H1 (cell line): ENCODE measurements at regions not wholly inside any gene's neighbourhood (a gene's known extent, or its start where the extent isn't known, plus 50 kb on each side); places are given as distances from the start of the nearest gene placed in this dataset.

Experiments
- CTCF ChIA-PET: fragments of 300-600 bp; sonication (Branson Sonifier 250); formaldehyde crosslinking; loops from one replicate; lab custom pipeline; 2021; ENCODE audit not compliant: partially characterized antibody; lab: Charles Lee
- POLR2A ChIA-PET: fragments of 300-600 bp; sonication (Branson Sonifier 250); formaldehyde crosslinking; loops from one replicate; lab custom pipeline; 2021; ENCODE audit warnings: inconsistent platforms; ENCODE audit not compliant: partially characterized antibody; lab: Charles Lee
- DNase-seq, 2 experiments: peaks; one replicate each; pipeline versions ENCODE4 v3.0.0 to v3.0.0-alpha.2; 2010 to 2022; ENCODE audit warnings: low spot score in 2 of 2, low read depth in 1 of 2, mixed read lengths in 1 of 2
- FAIRE-seq: peaks from 2 replicates; lab custom pipeline; 2011; peaks lifted over from hg19 to GRCh38; lab: Jason Lieb, UNC
- H2AFZ ChIP-seq: 2 replicates; pipeline ENCODE4 v1.8.1; 2012; ENCODE audit warnings: low read length, inconsistent platforms
- H2AK5ac ChIP-seq: 2 replicates; pipeline ENCODE4 v1.6.1; 2013; ENCODE audit warnings: low read depth, low read length
- H2BK120ac ChIP-seq: replicated peaks from 2 replicates; pipeline ENCODE3; 2013; ENCODE audit warnings: low read depth, low read length, inconsistent platforms
- H2BK12ac ChIP-seq: 2 replicates; pipeline ENCODE4 v1.6.1; 2013; ENCODE audit warnings: low read depth, low read length
- H2BK15ac ChIP-seq: 2 replicates; pipeline ENCODE4 v1.6.1; 2013; ENCODE audit warnings: low read length
- H2BK20ac ChIP-seq: 2 replicates; pipeline ENCODE4 v1.6.1; 2013; ENCODE audit warnings: low read length
- H2BK5ac ChIP-seq: 2 replicates; pipeline ENCODE4 v1.6.1; 2013; ENCODE audit warnings: low read depth, low read length
- H3K14ac ChIP-seq: 2 replicates; pipeline ENCODE4 v1.6.1; 2013; ENCODE audit warnings: inconsistent platforms; ENCODE audit not compliant: insufficient read length
- H3K18ac ChIP-seq: 2 replicates; pipeline ENCODE4 v1.6.1; 2013; ENCODE audit warnings: low read length; ENCODE audit errors: extremely low read depth
- H3K23ac ChIP-seq: 2 replicates; pipeline ENCODE4 v1.6.1; 2013; ENCODE audit warnings: inconsistent platforms; ENCODE audit not compliant: insufficient read length
- H3K23me2 ChIP-seq: 2 replicates; pipeline ENCODE4 v1.6.1; 2013; ENCODE audit warnings: low read depth, low read length
- H3K27ac ChIP-seq: 2 replicates; pipeline ENCODE4 v1.6.1; 2011; ENCODE audit warnings: low read depth, low read length, inconsistent platforms
- H3K27me3 ChIP-seq, 4 experiments: replicated peaks in 1 of 4; 1 replicate in 1 of 4; 2 replicates in 3 of 4; pipeline versions ENCODE4 v1.6.1 to v1.8.1; 2011 to 2013; ENCODE audit warnings: low read length in 3 of 4, mild to moderate bottlenecking in 3 of 4, inconsistent platforms in 2 of 4, mixed read lengths in 2 of 4, moderate library complexity in 1 of 4; ENCODE audit not compliant: control insufficient read depth in 3 of 4, insufficient read depth in 3 of 4; ENCODE audit errors: extremely low read depth in 1 of 4
- H3K36me3 ChIP-seq, 4 experiments: 2 replicates each; pipeline versions ENCODE4 v1.6.1 to v1.8.1; 2011 to 2013; ENCODE audit warnings: mild to moderate bottlenecking in 4 of 4, low read length in 3 of 4, moderate library complexity in 2 of 4, control low read depth in 1 of 4, inconsistent platforms in 1 of 4; ENCODE audit not compliant: insufficient read depth in 4 of 4, control insufficient read depth in 2 of 4
- H3K4ac ChIP-seq: replicated peaks from 2 replicates; pipeline ENCODE3; 2013; ENCODE audit warnings: low read length, low read depth, mixed read lengths, inconsistent platforms; ENCODE audit not compliant: insufficient read length
- H3K4me1 ChIP-seq, 4 experiments: replicated peaks in 1 of 4; 1 replicate in 1 of 4; 2 replicates in 3 of 4; pipeline versions ENCODE4 v1.6.1 to v1.8.1; 2011 to 2013; ENCODE audit warnings: low read length in 3 of 4, inconsistent platforms in 2 of 4, mixed read lengths in 1 of 4; ENCODE audit not compliant: insufficient read depth in 4 of 4, control insufficient read depth in 3 of 4
- H3K4me2 ChIP-seq, 2 experiments: 2 replicates each; pipeline versions ENCODE4 v1.6.1 to v1.8.1; 2011 to 2013; ENCODE audit warnings: low read depth in 2 of 2, low read length in 2 of 2, control low read depth in 1 of 2, inconsistent platforms in 1 of 2, mild to moderate bottlenecking in 1 of 2; ENCODE audit not compliant: insufficient read depth in 1 of 2
- H3K4me3 ChIP-seq, 4 experiments: fragments of 200-600, 300-600 bp in 1 of 4; sonication (generic), shearing (Covaris generic), sonication (Bioruptor Twin) in 1 of 4; 2 replicates each; pipeline versions ENCODE4 v1.5.1 to v1.8.1; 2011 to 2016; ENCODE audit warnings: low read length in 4 of 4, low read depth in 3 of 4, control low read depth in 2 of 4, inconsistent platforms in 2 of 4, mild to moderate bottlenecking in 2 of 4, mixed read lengths in 1 of 4, moderate library complexity in 1 of 4; ENCODE audit not compliant: insufficient read depth in 2 of 4; ENCODE audit errors: extremely low read depth in 1 of 4
- H3K56ac ChIP-seq: replicated peaks from 2 replicates; pipeline ENCODE3; 2013; ENCODE audit warnings: low read depth, mild to moderate bottlenecking, mixed read lengths, low read length, inconsistent platforms; ENCODE audit not compliant: insufficient read length
- H3K79me1 ChIP-seq: 2 replicates; pipeline ENCODE4 v1.6.1; 2013; ENCODE audit warnings: low read depth, low read length, control low read depth
- H3K79me2 ChIP-seq, 2 experiments: 2 replicates each; pipeline versions ENCODE4 v1.6.1 to v1.8.1; 2012 to 2013; ENCODE audit warnings: low read length in 2 of 2, mild to moderate bottlenecking in 2 of 2, inconsistent platforms in 1 of 2; ENCODE audit not compliant: insufficient read depth in 2 of 2, control insufficient read depth in 1 of 2
- H3K9ac ChIP-seq, 4 experiments: replicated peaks in 1 of 4; 1 replicate in 1 of 4; 2 replicates in 3 of 4; pipeline versions ENCODE4 v1.6.1 to v1.8.1; 2011 to 2013; ENCODE audit warnings: low read depth in 3 of 4, low read length in 3 of 4, control low read depth in 2 of 4, mild to moderate bottlenecking in 2 of 4, moderate library complexity in 2 of 4, inconsistent platforms in 1 of 4; ENCODE audit errors: extremely low read depth in 1 of 4
- H3K9me3 ChIP-seq, 2 experiments: 2 replicates each; pipeline versions ENCODE4 v1.6.1 to v1.8.1; 2012 to 2013; ENCODE audit warnings: mild to moderate bottlenecking in 2 of 2, moderate library complexity in 2 of 2, control low read depth in 1 of 2, inconsistent platforms in 1 of 2, low read depth in 1 of 2, low read length in 1 of 2, mixed read lengths in 1 of 2; ENCODE audit not compliant: insufficient read depth in 2 of 2
- H4K20me1 ChIP-seq, 2 experiments: replicated peaks in 1 of 2; 2 replicates each; pipeline versions ENCODE3 to v1.8.1; 2011 to 2013; ENCODE audit warnings: inconsistent platforms in 2 of 2, low read length in 2 of 2, mild to moderate bottlenecking in 1 of 2; ENCODE audit not compliant: insufficient read depth in 2 of 2, control insufficient read depth in 1 of 2
- H4K5ac ChIP-seq: 2 replicates; pipeline ENCODE4 v1.6.1; 2013; ENCODE audit warnings: low read length, low read depth, mixed read lengths, inconsistent platforms; ENCODE audit not compliant: insufficient read length
- H4K8ac ChIP-seq: 2 replicates; pipeline ENCODE4 v1.8.0; 2013; ENCODE audit warnings: mild to moderate bottlenecking, moderate library complexity, low read length, inconsistent platforms; ENCODE audit not compliant: insufficient read depth; ENCODE audit errors: extremely low read depth
- H4K91ac ChIP-seq: replicated peaks from 2 replicates; pipeline ENCODE3; 2013; ENCODE audit warnings: low read length, mixed read lengths, inconsistent platforms; ENCODE audit not compliant: insufficient read length
- BCL11A ChIP-seq, 2 experiments: IDR thresholded peaks; one replicate each; pipeline ENCODE4 v1.6.1; 2011; ENCODE audit warnings: low read depth in 2 of 2, low read length in 2 of 2, mild to moderate bottlenecking in 2 of 2
- CTBP2 ChIP-seq: IDR thresholded peaks from 2 replicates; pipeline ENCODE4 v1.7.0; 2011; ENCODE audit warnings: borderline replicate concordance, mild to moderate bottlenecking, moderate library complexity, mixed read lengths, low read length; ENCODE audit not compliant: insufficient read depth, insufficient read length
- EZH2 ChIP-seq: fragments of 200-600 bp; sonication (generic); IDR thresholded peaks from 2 replicates; pipeline ENCODE4 v1.7.1; 2012; ENCODE audit warnings: low read depth, mild to moderate bottlenecking, moderate library complexity, low read length, inconsistent platforms; ENCODE audit not compliant: severe bottlenecking
- NRF1 ChIP-seq: IDR thresholded peaks from 2 replicates; pipeline ENCODE4 v1.6.1; 2011; ENCODE audit warnings: mild to moderate bottlenecking, low read depth, low read length, improper control_type of control experiment
- POU5F1 ChIP-seq: IDR thresholded peaks from 2 replicates; pipeline ENCODE4 v1.6.1; 2011; ENCODE audit warnings: low read depth, mild to moderate bottlenecking, low read length, moderate library complexity
- RBBP5 ChIP-seq: IDR thresholded peaks from 2 replicates; pipeline ENCODE4 v1.7.1; 2012; ENCODE audit warnings: low read depth, mild to moderate bottlenecking, inconsistent platforms, low read length, moderate library complexity, borderline replicate concordance
- whole genome bisulfite sequencing, 2 experiments: shearing (Covaris generic) in 1 of 2; methylation state at CpG; one replicate each; pipeline versions ENCODE4 v1.1.6 to v1.1.7; 2013 to 2015; ENCODE audit warnings: low lambda C conversion rate in 2 of 2, mixed read lengths in 2 of 2, inconsistent platforms in 1 of 2, low coverage in 1 of 2, missing lambda C conversion rate in 1 of 2; ENCODE audit not compliant: insufficient replicate concordance in 2 of 2, insufficient coverage in 1 of 2, insufficient read length in 1 of 2; ENCODE audit errors: extremely low coverage in 1 of 2, missing lambda C conversion rate in 1 of 2; 5-methylcytosine and 5-hydroxymethylcytosine counted together
- TF ChIP-seq, protein P1 (sequence below): IDR thresholded peaks from 2 replicates; pipeline ENCODE4 v1.6.1; 2012; ENCODE audit warnings: inconsistent platforms
- TF ChIP-seq, protein P2 (sequence below): IDR thresholded peaks from 2 replicates; pipeline ENCODE4 v1.6.1; 2011; ENCODE audit warnings: low read length, improper control_type of control experiment
- TF ChIP-seq, protein P3 (sequence below): IDR thresholded peaks from 2 replicates; pipeline ENCODE4 v1.6.1; 2011; ENCODE audit warnings: low read depth, mild to moderate bottlenecking, low read length; ENCODE audit not compliant: insufficient read depth

DNA sequence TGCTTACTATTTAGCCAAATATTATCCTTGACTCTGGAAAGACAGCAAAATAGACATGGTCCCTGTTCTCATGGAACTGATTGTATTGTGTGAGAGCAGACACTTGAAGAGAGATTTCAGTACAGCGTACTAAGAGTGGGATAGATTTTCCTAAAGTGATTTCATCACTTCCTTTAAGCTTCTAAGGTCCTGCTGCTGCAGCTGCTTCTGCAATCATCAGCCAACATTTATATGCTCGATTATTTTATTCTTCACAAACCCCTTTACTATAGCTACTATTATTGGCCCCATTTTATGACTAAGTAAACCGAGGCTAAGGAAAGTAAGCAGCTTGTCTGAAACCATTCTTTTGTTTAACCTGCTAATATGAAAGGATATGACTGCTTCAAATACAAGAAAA is 137.7 kb downstream of the SPATA31D1 start:
- Histone ChIP-seq H3K56ac (no peak overlapping the region), H4K91ac (no peak overlapping the region), H4K20me1 (no peaks in the 10 kb centered on the region), H3K36me3 (no peaks in the 10 kb centered on the region), H3K9ac (no peak overlapping the region), H2BK15ac (no peak overlapping the region), H3K9me3 (no peaks in the 10 kb centered on the region), H2AK5ac (no peak overlapping the region), H3K18ac (no peak overlapping the region), H3K23ac (no peak overlapping the region), H3K4me3 (no peak overlapping the region), H3K27ac (no peak overlapping the region), H2BK20ac (no peak overlapping the region), H3K4ac (no peak overlapping the region), H3K79me1 (no peaks in the 10 kb centered on the region), H3K79me2 (no peaks in the 10 kb centered on the region), H2BK5ac (no peak overlapping the region), H4K5ac (no peak overlapping the region), H3K14ac (no peak overlapping the region), H4K8ac (no peak overlapping the region), H2AFZ (no peak overlapping the region), H3K4me1 (no peaks in the 10 kb centered on the region), H3K23me2 (no peaks in the 10 kb centered on the region), H3K4me2 (no peak overlapping the region), H3K27me3 (no peaks in the 10 kb centered on the region), H2BK120ac (no peak overlapping the region), H2BK12ac (no peak overlapping the region)
- 80% methylated on average over 3 of the region's 3 CpGs; no CpG with 5 or more reads in 1 of the 2 experiments for WGBS, 2 experiments
- FAIRE-seq (no peak), DNase-seq (no peak)
- POLR2A ChIA-PET, result no interaction called here
- CTCF ChIA-PET, result interaction anchor here (1.6 kb wide), 1 partner anchor 24 kb away, joined by 5 read pairs; no protein-coding TSS in a partner anchor
- TF ChIP-seq NRF1, result no peak
- TF ChIP-seq, protein P1, sequence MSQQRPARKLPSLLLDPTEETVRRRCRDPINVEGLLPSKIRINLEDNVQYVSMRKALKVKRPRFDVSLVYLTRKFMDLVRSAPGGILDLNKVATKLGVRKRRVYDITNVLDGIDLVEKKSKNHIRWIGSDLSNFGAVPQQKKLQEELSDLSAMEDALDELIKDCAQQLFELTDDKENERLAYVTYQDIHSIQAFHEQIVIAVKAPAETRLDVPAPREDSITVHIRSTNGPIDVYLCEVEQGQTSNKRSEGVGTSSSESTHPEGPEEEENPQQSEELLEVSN, result no peak
- TF ChIP-seq POU5F1, result no peak
- TF ChIP-seq, protein P2, sequence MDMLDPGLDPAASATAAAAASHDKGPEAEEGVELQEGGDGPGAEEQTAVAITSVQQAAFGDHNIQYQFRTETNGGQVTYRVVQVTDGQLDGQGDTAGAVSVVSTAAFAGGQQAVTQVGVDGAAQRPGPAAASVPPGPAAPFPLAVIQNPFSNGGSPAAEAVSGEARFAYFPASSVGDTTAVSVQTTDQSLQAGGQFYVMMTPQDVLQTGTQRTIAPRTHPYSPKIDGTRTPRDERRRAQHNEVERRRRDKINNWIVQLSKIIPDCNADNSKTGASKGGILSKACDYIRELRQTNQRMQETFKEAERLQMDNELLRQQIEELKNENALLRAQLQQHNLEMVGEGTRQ, result no peak
- TF ChIP-seq, protein P3, sequence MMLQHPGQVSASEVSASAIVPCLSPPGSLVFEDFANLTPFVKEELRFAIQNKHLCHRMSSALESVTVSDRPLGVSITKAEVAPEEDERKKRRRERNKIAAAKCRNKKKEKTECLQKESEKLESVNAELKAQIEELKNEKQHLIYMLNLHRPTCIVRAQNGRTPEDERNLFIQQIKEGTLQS, result no peak
- no peak for TF ChIP-seq EZH2
- TF ChIP-seq CTBP2, result no peak
- no peak for TF ChIP-seq BCL11A (IDR thresholded peaks at IDR 0.05; ENCODE audit: low read depth in 2 of 2, low read length in 2 of 2)
- TF ChIP-seq RBBP5, result no peak
